ENCODE measurements at regions not wholly inside any gene's neighbourhood (a gene's known extent, or its start where the extent isn't known, plus 50 kb on each side); places are given as distances from the start of the nearest gene placed in this dataset.
"Not testable (repeated sequence)": the region's sequence is repeated elsewhere in the genome, so short reads cannot be mapped to it uniquely, and the experiment has no call there.

DNA sequence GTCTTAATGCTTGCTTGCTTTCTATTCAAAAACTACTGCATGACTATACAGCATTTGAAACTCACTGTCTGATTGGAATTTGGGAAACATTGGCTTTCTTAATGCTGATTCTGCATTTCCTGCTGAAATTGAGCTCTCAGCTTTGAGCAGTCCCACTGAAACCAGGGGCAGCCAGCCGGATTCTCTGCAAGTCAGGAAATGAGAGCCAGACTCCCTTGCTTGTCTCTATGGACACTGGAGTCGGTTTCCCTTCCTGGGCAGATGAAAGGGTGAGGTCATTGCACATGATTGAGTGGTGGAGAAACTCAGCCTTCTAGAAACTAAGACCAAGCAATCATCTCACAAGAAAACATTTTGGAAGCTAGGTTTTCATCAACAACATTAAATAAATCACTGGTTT, 119.7 kb upstream of the SPATA31C2 start:
- no peaks in the 10 kb centered on the region for H3K36me3 ChIP-seq (ENCODE audit: control insufficient read depth, insufficient read depth, low read length)
- H3K27ac ChIP-seq (ENCODE audit: insufficient read depth, low read length, poor library complexity, severe bottlenecking), result no peak overlapping the region
- no peaks in the 10 kb centered on the region for H3K4me1 ChIP-seq (ENCODE audit: control insufficient read depth, insufficient read depth, low read length, poor library complexity, severe bottlenecking)
- H3K27me3 ChIP-seq (replicated peaks; ENCODE audit: control insufficient read depth, insufficient read depth, low read length, poor library complexity, severe bottlenecking), result no peaks in the 10 kb centered on the region
- no peaks in the 10 kb centered on the region for H3K9me3 ChIP-seq (ENCODE audit: control insufficient read depth, low read length)
- no peak for DNase-seq
- H3K4me3 ChIP-seq (ENCODE audit: insufficient read depth, low read depth, low read length, poor library complexity, severe bottlenecking), result no peak overlapping the region

DNA sequence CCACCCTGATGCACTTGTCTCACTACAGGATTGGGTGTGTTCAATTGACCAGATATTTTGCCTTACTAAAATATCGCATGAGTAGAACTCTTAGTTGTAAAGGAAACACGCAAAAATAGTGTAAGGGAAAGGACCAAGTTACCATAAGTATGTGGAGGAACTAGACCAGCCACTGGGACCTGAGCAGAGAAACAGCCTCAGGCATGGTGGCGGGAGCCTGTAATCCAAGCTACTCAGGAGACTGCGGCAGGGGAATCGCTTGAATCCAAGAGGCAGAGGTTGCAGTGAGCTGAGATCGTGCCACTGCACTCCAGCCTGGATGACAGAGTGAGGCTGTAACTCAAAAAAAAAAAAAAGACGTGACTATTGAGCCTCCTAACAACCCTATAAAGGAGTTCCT, 117.9 kb upstream of the SPATA31C2 start:
- Histone ChIP-seq H3K27me3 (replicated peaks; ENCODE audit: control insufficient read depth, insufficient read depth, low read length, poor library complexity, severe bottlenecking) (no peaks in the 10 kb centered on the region), H3K4me3 (ENCODE audit: insufficient read depth, low read depth, low read length, poor library complexity, severe bottlenecking) (no peak overlapping the region), H3K27ac (ENCODE audit: insufficient read depth, low read length, poor library complexity, severe bottlenecking) (no peak overlapping the region), H3K36me3 (ENCODE audit: control insufficient read depth, insufficient read depth, low read length) (no peaks in the 10 kb centered on the region), H3K4me1 (ENCODE audit: control insufficient read depth, insufficient read depth, low read length, poor library complexity, severe bottlenecking) (no peaks in the 10 kb centered on the region), H3K9me3 (ENCODE audit: control insufficient read depth, low read length) (no peaks in the 10 kb centered on the region)
- DNase-seq, result no peak

DNA sequence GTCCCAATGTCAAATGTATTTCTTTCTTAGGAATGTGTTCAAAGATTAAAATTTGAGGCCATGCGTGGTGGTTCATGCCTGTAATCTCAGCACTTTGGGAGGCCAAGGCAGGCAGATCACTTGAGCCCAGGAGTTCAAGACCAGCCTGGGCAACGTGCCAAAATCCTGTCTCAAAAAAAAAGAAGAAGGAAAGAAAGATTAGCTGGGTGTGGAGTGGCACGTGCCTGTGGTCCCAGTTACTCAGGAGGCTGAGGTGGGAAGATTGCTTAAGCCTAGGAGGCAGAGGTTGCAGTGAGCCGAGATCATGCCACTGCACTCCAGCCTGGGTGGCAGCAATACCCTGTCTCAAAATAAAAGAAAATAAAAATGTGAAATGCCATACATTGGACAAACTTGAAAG, 117.5 kb upstream of the SPATA31C2 start:
- not testable (repeated sequence) for DNase-seq; H3K36me3 ChIP-seq (ENCODE audit: control insufficient read depth, insufficient read depth, low read length); H3K27ac ChIP-seq (ENCODE audit: insufficient read depth, low read length, poor library complexity, severe bottlenecking); H3K9me3 ChIP-seq (ENCODE audit: control insufficient read depth, low read length); H3K4me3 ChIP-seq (ENCODE audit: insufficient read depth, low read depth, low read length, poor library complexity, severe bottlenecking); H3K27me3 ChIP-seq (replicated peaks; ENCODE audit: control insufficient read depth, insufficient read depth, low read length, poor library complexity, severe bottlenecking); H3K4me1 ChIP-seq (ENCODE audit: control insufficient read depth, insufficient read depth, low read length, poor library complexity, severe bottlenecking)

DNA sequence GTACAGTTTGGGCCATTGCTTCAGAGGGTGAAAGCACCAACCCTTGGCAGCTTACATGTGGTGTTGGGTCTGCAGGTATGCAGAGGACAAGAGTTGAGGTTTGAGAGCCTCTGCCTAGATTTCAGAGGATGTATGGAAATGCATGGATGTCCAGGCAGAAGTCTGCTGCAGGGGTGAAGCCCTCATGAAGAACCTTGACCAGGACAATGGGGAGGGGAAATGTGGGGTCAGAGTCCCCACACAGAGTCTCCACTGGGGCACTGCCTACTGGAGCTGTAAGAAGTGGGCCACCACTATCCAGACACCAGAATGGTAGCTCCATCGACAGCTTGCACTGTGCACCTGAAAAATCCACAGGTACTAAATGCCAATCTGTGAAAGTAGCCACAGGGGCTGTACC, 113.6 kb upstream of the SPATA31C2 start:
- no peaks in the 10 kb centered on the region for H3K9me3 ChIP-seq (ENCODE audit: control insufficient read depth, low read length)
- no peaks in the 10 kb centered on the region for H3K36me3 ChIP-seq (ENCODE audit: control insufficient read depth, insufficient read depth, low read length)
- no peak overlapping the region for H3K27ac ChIP-seq (ENCODE audit: insufficient read depth, low read length, poor library complexity, severe bottlenecking)
- no peak overlapping the region for H3K4me3 ChIP-seq (ENCODE audit: insufficient read depth, low read depth, low read length, poor library complexity, severe bottlenecking)
- H3K27me3 ChIP-seq (replicated peaks; ENCODE audit: control insufficient read depth, insufficient read depth, low read length, poor library complexity, severe bottlenecking), result no peaks in the 10 kb centered on the region
- DNase-seq, result no peak
- H3K4me1 ChIP-seq (ENCODE audit: control insufficient read depth, insufficient read depth, low read length, poor library complexity, severe bottlenecking), result no peaks in the 10 kb centered on the region

DNA sequence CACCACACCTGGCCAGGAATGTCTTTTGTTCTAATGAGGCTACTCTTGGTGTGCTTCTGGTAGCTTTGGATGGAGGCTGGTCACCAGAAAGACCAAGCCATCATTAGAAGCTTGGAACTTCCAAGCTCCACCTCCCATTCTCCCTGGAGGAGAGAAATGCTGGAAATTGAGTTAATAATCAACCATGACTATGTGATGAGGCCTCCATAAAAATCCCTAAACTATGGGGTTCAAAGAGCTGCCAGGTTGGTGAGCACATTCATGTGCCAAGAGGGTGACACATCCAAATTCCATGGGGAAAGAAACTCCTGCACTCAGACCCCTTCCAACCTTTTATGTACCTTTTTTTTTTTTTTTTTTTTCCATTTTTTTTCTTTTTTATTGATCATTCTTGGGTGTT, 105.5 kb upstream of the SPATA31C2 start:
- DNase-seq, result no peak
- no peak overlapping the region for H3K27ac ChIP-seq (ENCODE audit: insufficient read depth, low read length, poor library complexity, severe bottlenecking)
- no peaks in the 10 kb centered on the region for H3K27me3 ChIP-seq (replicated peaks; ENCODE audit: control insufficient read depth, insufficient read depth, low read length, poor library complexity, severe bottlenecking)
- H3K9me3 ChIP-seq (ENCODE audit: control insufficient read depth, low read length), result no peaks in the 10 kb centered on the region
- no peak overlapping the region for H3K4me3 ChIP-seq (ENCODE audit: insufficient read depth, low read depth, low read length, poor library complexity, severe bottlenecking)
- no peaks in the 10 kb centered on the region for H3K36me3 ChIP-seq (ENCODE audit: control insufficient read depth, insufficient read depth, low read length)
- H3K4me1 ChIP-seq (ENCODE audit: control insufficient read depth, insufficient read depth, low read length, poor library complexity, severe bottlenecking), result no peaks in the 10 kb centered on the region

DNA sequence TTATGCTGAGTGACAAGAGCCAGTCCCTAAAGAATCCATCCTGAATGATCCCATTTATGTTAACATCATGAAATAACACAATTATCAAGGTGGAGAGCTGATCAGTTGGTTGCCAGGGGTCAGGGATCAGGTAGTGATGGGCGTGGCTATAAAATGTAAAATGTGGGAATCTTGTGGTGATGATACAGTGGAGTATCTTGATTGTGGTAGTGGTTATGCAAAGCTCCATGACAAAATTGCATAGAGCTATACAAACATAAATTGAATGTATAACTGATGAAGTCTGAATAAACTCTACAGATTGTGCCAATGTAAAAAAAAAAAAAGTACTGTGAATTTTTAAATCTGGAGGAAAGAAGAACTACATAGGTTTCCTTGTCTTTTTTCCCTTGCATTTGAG, 104.6 kb upstream of the SPATA31C2 start:
- H3K27ac ChIP-seq (ENCODE audit: insufficient read depth, low read length, poor library complexity, severe bottlenecking), result no peak overlapping the region
- H3K9me3 ChIP-seq (ENCODE audit: control insufficient read depth, low read length), result no peaks in the 10 kb centered on the region
- peaks cover 4% of the 10 kb centered on the region for H3K4me1 ChIP-seq (ENCODE audit: control insufficient read depth, insufficient read depth, low read length, poor library complexity, severe bottlenecking)
- no peak overlapping the region for H3K4me3 ChIP-seq (ENCODE audit: insufficient read depth, low read depth, low read length, poor library complexity, severe bottlenecking)
- no peaks in the 10 kb centered on the region for H3K27me3 ChIP-seq (replicated peaks; ENCODE audit: control insufficient read depth, insufficient read depth, low read length, poor library complexity, severe bottlenecking)
- no peak for DNase-seq
- no peaks in the 10 kb centered on the region for H3K36me3 ChIP-seq (ENCODE audit: control insufficient read depth, insufficient read depth, low read length)

DNA sequence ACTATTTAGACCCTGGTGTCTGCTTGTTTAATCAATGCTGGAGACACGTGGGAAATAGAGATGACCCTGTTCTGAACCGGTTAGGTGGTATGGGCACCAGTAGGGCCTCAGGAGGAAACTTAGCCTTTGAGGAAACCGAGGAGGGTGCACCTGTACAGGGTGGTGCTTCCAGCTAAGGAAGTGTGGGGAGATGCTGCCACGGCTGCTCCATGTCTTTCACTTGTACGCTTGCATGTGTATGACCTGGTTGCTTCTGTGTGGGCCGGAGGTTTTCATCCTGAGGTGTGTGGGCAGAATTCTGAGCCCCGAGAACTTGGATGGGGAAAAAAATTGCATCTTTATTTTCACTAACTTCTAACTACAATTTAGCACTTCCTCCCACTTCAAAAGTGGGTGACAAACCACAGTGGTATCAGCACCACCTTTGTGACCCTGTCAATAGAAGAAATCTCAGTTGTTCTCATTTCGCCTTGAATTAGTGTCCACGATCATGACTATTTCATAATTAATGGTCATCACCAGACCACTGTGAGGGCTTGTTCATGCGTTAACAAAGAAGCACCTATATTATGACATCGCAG, 99.8 kb upstream of the SPATA31C2 start:
- H3K4me3 ChIP-seq (ENCODE audit: insufficient read depth, low read depth, low read length, poor library complexity, severe bottlenecking), result no peak overlapping the region
- H3K27me3 ChIP-seq (replicated peaks; ENCODE audit: control insufficient read depth, insufficient read depth, low read length, poor library complexity, severe bottlenecking), result no peaks in the 10 kb centered on the region
- DNase-seq, result no peak
- H3K36me3 ChIP-seq (ENCODE audit: control insufficient read depth, insufficient read depth, low read length), result no peaks in the 10 kb centered on the region
- no peaks in the 10 kb centered on the region for H3K9me3 ChIP-seq (ENCODE audit: control insufficient read depth, low read length)
- H3K27ac ChIP-seq (ENCODE audit: insufficient read depth, low read length, poor library complexity, severe bottlenecking), result no peak overlapping the region
- peaks cover 5% of the 10 kb centered on the region for H3K4me1 ChIP-seq (ENCODE audit: control insufficient read depth, insufficient read depth, low read length, poor library complexity, severe bottlenecking)

DNA sequence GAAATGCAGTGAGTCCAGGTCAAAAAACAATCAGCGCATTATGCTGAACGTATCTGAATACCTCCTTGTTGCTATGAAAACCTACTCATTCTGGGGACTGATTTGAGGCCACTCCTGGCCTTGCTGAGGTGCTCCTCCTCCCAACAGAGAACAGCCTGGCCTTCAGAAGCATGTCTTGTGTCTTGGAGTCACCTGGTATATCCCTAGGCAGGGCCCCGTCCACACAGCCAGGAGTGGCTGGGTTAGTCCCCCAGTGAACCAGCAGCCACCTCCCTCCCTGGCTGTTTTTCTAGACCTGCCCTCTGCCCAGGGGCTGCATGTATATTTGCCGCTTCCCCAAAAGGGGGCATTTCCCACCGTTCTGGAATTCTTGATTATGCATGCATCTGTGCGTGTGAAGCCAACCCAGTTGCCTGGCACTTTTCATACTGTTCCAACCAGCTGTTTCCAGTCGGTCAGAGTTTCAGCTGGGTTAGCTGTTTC, 99.2 kb upstream of the SPATA31C2 start:
- peaks cover 5% of the 10 kb centered on the region for H3K4me1 ChIP-seq (ENCODE audit: control insufficient read depth, insufficient read depth, low read length, poor library complexity, severe bottlenecking)
- no peaks in the 10 kb centered on the region for H3K27me3 ChIP-seq (replicated peaks; ENCODE audit: control insufficient read depth, insufficient read depth, low read length, poor library complexity, severe bottlenecking)
- H3K36me3 ChIP-seq (ENCODE audit: control insufficient read depth, insufficient read depth, low read length), result no peaks in the 10 kb centered on the region
- no peak overlapping the region for H3K27ac ChIP-seq (ENCODE audit: insufficient read depth, low read length, poor library complexity, severe bottlenecking)
- DNase-seq, result no peak
- H3K9me3 ChIP-seq (ENCODE audit: control insufficient read depth, low read length), result no peaks in the 10 kb centered on the region
- no peak overlapping the region for H3K4me3 ChIP-seq (ENCODE audit: insufficient read depth, low read depth, low read length, poor library complexity, severe bottlenecking)

DNA sequence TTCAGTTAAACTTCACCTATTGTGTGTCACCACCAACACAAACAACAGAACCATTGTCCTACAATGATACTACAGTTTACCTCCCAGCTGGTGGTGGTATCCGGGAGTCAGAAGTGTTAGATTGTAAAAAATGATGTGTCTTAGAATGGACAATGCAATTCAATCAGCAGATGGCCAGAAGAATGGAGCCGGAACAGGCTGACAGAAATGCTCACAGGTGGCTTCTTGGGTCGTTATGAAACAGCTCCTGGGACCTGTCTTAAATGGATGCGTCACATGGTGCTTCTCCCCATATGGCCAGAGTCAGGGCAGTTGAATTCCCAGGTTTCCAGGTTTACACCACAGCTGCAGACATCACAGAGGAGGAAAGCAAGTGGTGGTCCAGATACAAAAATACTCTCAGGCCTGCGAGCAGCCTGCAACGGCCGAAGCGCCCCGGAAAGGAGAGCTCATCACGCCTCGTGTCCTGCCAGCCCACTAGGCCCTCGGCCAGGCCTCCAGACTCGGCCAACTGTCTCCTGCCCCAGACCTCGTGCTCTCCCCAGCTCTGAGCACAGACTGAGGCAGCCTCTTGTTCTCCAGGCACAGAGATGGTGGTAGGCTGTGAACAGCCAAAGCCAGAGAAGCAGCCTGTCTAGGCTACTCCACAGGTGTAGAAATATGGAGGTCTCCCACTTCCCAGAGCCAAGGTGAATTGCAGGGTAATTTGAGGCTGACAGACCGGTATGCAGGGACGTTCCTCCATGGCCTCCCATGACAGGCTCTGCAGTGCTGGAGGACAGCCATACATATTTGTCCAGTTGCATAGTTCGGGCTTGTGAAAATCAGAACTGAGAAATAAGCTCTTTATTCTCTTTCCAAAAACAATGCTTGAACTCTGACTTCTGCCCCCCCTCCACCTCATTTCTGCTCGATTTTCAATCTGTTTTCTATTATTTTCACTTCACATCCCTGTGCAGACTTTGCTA, 98.5 kb upstream of the SPATA31C2 start:
- Histone ChIP-seq H3K27ac (ENCODE audit: insufficient read depth, low read length, poor library complexity, severe bottlenecking) (no peak overlapping the region), H3K9me3 (ENCODE audit: control insufficient read depth, low read length) (no peaks in the 10 kb centered on the region), H3K36me3 (ENCODE audit: control insufficient read depth, insufficient read depth, low read length) (no peaks in the 10 kb centered on the region), H3K4me3 (ENCODE audit: insufficient read depth, low read depth, low read length, poor library complexity, severe bottlenecking) (no peak overlapping the region), H3K4me1 (ENCODE audit: control insufficient read depth, insufficient read depth, low read length, poor library complexity, severe bottlenecking) (peaks cover 5% of the 10 kb centered on the region), H3K27me3 (replicated peaks; ENCODE audit: control insufficient read depth, insufficient read depth, low read length, poor library complexity, severe bottlenecking) (no peaks in the 10 kb centered on the region)
- no peak for DNase-seq

DNA sequence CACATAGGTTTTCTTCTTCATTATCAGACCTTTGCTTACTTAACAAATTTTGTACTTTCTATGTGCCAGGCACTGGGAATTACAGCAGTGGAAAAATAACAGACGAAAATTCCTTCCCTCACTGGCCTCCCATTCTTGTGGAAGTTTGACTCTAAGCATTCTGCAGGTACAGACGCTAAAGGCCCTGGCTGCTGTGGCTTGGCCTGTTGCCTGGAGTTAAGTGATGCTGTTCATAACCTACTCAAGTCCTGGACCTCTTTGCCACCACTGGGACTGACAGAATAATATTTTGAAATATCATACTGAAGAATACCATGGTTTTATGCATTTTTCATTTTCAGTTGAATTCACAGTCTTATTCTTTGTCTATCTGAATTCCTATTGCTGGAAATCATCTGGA, 97.3 kb upstream of the SPATA31C2 start:
- DNase-seq, result no peak
- no peaks in the 10 kb centered on the region for H3K27me3 ChIP-seq (replicated peaks; ENCODE audit: control insufficient read depth, insufficient read depth, low read length, poor library complexity, severe bottlenecking)

More for the DNA sequence above, 97.3 kb upstream of the SPATA31C2 start:
- no peak overlapping the region for H3K27ac ChIP-seq (ENCODE audit: insufficient read depth, low read length, poor library complexity, severe bottlenecking)
- H3K4me1 ChIP-seq (ENCODE audit: control insufficient read depth, insufficient read depth, low read length, poor library complexity, severe bottlenecking), result peaks cover 5% of the 10 kb centered on the region
- no peaks in the 10 kb centered on the region for H3K36me3 ChIP-seq (ENCODE audit: control insufficient read depth, insufficient read depth, low read length)
- no peak overlapping the region for H3K4me3 ChIP-seq (ENCODE audit: insufficient read depth, low read depth, low read length, poor library complexity, severe bottlenecking)
- no peaks in the 10 kb centered on the region for H3K9me3 ChIP-seq (ENCODE audit: control insufficient read depth, low read length)
